Natural killer cell treated with Interleukin-12 subunit alpha and Interleukin-12 subunit beta and Interleukin-15 and Interleukin-18, amount 100 ng/mL, for 72 hours (primary cell): ENCODE measurements at regions not wholly inside any gene's neighbourhood (a gene's known extent, or its start where the extent isn't known, plus 50 kb on each side); places are given as distances from the start of the nearest gene placed in this dataset.

ENCODE experiments used
- ATAC-seq, 2 donors: fragments of 150-1000 bp; cut with Tn5 transposase in 1 of 2; sonication (Bioruptor Pico), chemical (Tn5 transposase) in 1 of 2; 2 replicates each; pipeline ENCODE4 v1.10.0; 2021
- DNase-seq: peaks from one replicate; pipeline ENCODE4 v3.0.0; 2022; ENCODE audit warnings: low spot score
- H3K27ac Mint-ChIP-seq, 2 donors: 1 replicate in 1 of 2; 2 replicates in 1 of 2; pipeline ENCODE4 v1.8.0; 2022; ENCODE audit warnings: mixed read lengths in 2 of 2, mild to moderate bottlenecking in 1 of 2, moderate library complexity in 1 of 2
- H3K27me3 Mint-ChIP-seq, 2 donors: 1 replicate in 1 of 2; 2 replicates in 1 of 2; pipeline ENCODE4 v1.8.0; 2022; ENCODE audit warnings: mixed read lengths in 2 of 2
- H3K36me3 Mint-ChIP-seq: one replicate; pipeline ENCODE4 v1.8.0; 2022; ENCODE audit warnings: mixed read lengths
- H3K4me1 Mint-ChIP-seq, 2 donors: 1 replicate in 1 of 2; 2 replicates in 1 of 2; pipeline ENCODE4 v1.8.0; 2022; ENCODE audit warnings: low read depth in 2 of 2, mixed read lengths in 2 of 2, mild to moderate bottlenecking in 1 of 2
- H3K4me3 Mint-ChIP-seq: one replicate; pipeline ENCODE4 v1.8.0; 2022; ENCODE audit warnings: mixed read lengths
- H3K9me3 Mint-ChIP-seq: 2 replicates; pipeline ENCODE4 v1.8.0; 2022; ENCODE audit warnings: mixed read lengths

DNA sequence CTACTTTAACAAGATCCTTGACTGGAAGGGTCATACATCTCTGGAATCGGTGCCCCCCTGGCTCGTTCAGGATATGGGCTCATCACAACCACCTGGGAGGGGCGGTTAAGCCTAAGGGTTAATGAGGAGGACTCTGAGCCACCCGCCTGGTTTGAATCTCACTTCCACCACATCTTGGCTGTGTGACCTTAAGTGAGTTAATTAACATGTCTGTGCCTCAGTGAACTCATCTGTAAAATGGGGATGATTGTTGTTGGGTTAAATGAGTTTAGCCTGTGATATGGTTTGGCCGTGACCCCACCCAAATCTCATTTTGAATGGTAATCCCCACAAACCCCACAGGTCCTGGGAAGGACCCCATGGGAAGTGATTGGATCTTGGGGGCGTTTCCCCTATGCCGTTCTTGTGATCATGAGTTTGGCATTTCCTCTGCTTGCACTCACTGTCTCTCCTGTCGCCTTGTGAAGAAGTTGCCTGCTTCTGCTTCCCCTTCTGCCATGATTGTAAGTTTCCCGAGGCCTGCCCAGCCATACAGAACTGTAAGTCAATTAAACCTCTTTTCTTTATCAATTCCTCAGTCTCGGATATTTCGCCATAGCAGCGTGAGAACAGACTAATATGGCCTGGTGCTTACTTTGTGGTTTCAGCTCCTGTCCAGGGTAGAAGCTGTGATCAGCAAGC lies 214.0 kb upstream of the CIBAR2 start:
- ATAC-seq: no peak
- H3K4me1 Mint-ChIP-seq: peaks cover 0 to 7% of the 10 kb centered on the region in 2 donors
- H3K36me3 Mint-ChIP-seq: no peaks in the 10 kb centered on the region
- peaks cover 9 to 20% of the 10 kb centered on the region in 2 donors for H3K27me3 Mint-ChIP-seq
- DNase-seq: no peak
- H3K27ac Mint-ChIP-seq: no peak overlapping the region
- H3K9me3 Mint-ChIP-seq: no peaks in the 10 kb centered on the region
- H3K4me3 Mint-ChIP-seq: no peak overlapping the region

DNA sequence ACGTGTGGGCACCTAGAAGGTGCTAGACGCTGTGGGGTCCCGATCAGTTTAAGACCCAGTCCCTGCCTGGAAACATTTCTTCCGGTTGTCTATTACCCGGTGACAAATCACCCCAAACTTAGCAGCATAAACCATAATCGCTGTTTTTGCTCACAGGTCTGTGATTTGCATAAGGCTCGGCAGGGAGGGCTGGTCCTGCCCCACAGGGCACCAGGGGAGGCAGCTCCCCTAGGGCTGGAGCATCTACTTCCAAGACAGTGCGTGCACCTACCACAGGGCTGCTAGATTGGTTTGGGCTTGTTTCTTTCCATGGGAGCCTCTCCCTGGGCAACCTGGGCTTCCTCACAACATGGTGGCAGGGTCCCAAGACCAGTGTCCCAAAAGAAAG lies 214.5 kb upstream of the CIBAR2 start:
- ATAC-seq (no peak), DNase-seq (no peak)
- Mint-ChIP-seq H3K36me3 (no peaks in the 10 kb centered on the region), H3K4me3 (no peak overlapping the region), H3K27me3 (peaks cover 9 to 20% of the 10 kb centered on the region in 2 donors), H3K4me1 (peaks cover 0 to 7% of the 10 kb centered on the region in 2 donors), H3K9me3 (no peaks in the 10 kb centered on the region), H3K27ac (no peak overlapping the region)

DNA sequence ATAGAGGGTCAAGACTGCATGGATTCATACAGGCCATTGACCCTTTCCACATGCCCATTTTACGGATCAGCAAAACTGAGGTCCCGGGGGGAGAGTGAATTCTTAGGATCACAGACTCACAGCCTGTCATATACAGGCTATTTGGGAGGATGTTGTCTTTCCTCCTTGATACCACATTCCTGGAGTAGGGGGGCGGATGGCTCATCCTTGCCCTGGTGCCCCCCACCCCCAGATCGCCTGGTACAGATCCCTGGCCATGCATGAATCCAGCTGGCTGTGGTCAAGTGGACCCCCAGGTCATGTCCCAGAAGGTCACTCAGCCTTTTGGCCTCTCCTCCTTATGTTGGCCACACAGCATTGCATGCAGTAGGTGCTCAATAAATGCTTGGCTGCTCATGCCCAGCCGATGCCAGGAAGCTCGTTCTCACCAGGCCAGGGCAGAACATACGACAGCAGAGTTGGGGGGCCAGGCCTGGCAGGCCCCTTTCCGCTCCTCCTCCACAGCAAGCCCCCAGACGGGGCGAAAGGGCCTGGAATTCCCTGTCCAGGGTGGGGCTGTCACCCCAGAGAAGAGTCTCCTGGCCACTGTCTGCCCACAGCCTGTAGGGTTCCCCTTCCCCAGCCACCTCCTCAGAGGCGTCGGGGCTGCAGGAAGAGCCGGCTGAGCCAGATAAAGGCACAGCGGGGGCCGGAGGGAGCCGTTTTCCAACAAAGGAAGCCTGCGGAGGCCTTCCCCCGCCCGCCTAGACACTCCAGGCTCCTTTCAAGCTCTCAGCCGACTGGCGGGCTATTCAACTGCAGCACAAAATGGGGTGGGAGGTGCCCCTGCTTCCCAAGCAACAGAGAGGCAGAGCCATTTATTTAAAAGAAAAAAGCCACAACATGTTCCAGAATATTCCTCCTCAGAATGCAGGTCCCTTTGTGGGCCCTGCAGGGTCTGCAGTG lies 215.7 kb upstream of the CIBAR2 start:
- peaks cover 9 to 25% of the 10 kb centered on the region in 2 donors for H3K27me3 Mint-ChIP-seq
- ATAC-seq (no peak), DNase-seq (no peak)
- no peak overlapping the region for H3K4me3 Mint-ChIP-seq
- no peaks in the 10 kb centered on the region for H3K9me3 Mint-ChIP-seq
- H3K36me3 Mint-ChIP-seq: no peaks in the 10 kb centered on the region
- no peak overlapping the region for H3K27ac Mint-ChIP-seq
- peaks cover 0 to 7% of the 10 kb centered on the region in 2 donors for H3K4me1 Mint-ChIP-seq

DNA sequence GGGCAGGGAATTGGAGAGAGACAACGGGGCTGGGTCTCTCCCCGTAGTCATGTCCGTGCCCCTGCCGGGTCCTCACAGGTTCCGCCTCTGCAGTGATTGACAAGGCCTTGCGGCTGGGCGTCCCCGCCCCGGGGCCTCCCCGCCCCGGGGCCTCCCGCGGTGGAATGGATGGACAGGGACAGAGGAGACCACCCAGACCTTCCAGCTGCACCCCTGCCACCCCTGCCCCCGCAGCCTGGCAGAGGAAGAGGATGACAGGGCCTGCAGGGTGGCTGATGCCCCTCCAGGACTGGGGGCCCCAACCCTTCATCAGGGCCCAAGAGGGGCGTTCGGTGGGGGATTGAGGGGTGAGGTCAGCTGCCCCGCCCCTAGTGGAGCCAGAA lies 216.4 kb upstream of the CIBAR2 start:
- Mint-ChIP-seq H3K9me3 (no peaks in the 10 kb centered on the region), H3K4me1 (peaks cover 0 to 7% of the 10 kb centered on the region in 2 donors), H3K36me3 (no peaks in the 10 kb centered on the region), H3K27me3 (peaks cover 9 to 25% of the 10 kb centered on the region in 2 donors), H3K27ac (no peak overlapping the region), H3K4me3 (no peak overlapping the region)
- DNase-seq (no peak), ATAC-seq (no peak)

DNA sequence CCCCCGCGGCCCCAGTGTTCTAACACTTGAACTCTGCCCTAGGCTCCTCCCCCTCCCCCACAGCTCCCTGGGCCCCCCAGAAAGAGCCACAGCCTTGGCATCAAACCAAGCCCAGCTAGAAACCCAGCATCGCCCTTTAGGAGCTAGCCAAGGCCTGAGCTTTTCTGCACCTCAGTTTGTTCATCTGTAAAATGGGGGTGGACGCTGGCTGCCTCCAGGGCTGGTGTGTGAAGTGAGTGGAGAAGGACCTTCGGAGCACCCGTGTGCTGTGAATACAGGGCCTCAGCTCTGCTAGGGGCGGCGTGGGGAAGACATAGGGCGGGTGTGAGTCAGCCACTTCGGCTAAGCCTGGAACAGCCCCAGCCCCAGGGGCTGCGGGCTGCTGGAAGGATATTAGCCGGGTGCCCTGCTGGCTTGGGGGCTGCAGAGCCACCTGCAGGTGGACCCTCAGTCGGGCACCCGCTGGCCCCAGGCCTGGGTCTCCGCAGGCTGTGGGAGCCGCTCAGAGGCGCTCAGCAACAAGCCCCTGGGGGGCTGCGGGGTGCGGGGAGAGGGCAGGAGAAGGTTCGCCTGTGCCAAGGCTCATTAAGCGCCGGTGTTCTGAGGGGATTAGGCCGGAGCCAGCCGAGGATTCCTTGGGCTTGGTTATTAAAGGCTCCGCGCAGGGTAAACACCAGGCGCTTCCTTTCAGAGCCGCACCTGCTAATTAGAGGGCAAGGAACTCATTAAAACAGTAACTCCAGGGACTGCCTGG lies 217.0 kb upstream of the CIBAR2 start:
- Mint-ChIP-seq H3K27me3 (peaks cover 14 to 25% of the 10 kb centered on the region in 2 donors), H3K9me3 (no peaks in the 10 kb centered on the region), H3K36me3 (no peaks in the 10 kb centered on the region), H3K4me3 (no peak overlapping the region), H3K4me1 (peaks cover 0 to 7% of the 10 kb centered on the region in 2 donors), H3K27ac (no peak overlapping the region)
- no peak for DNase-seq
- ATAC-seq: no peak

GRCh38 chr16:85330006-85330693 lies 217.9 kb upstream of the CIBAR2 start:
- peaks cover 15 to 25% of the 10 kb centered on the region in 2 donors for H3K27me3 Mint-ChIP-seq
- H3K27ac Mint-ChIP-seq: no peak overlapping the region
- no peaks in the 10 kb centered on the region for H3K9me3 Mint-ChIP-seq
- no peaks in the 10 kb centered on the region for H3K36me3 Mint-ChIP-seq
- H3K4me3 Mint-ChIP-seq: no peak overlapping the region
- ATAC-seq: no peak
- no peak for DNase-seq
- H3K4me1 Mint-ChIP-seq: peaks cover 0 to 7% of the 10 kb centered on the region in 2 donors

GRCh38 chr16:85330694-85331188 lies 218.5 kb upstream of the CIBAR2 start:
- Mint-ChIP-seq H3K9me3 (no peaks in the 10 kb centered on the region), H3K4me1 (peaks cover 0 to 7% of the 10 kb centered on the region in 2 donors), H3K27ac (no peak overlapping the region), H3K27me3 (peaks cover 15 to 29% of the 10 kb centered on the region in 2 donors), H3K4me3 (no peak overlapping the region), H3K36me3 (no peaks in the 10 kb centered on the region)
- ATAC-seq: no peak
- DNase-seq: no peak

- H3K27me3 Mint-ChIP-seq: peaks cover 15 to 28% of the 10 kb centered on the region in 2 donors
- H3K4me3 Mint-ChIP-seq: no peak overlapping the region
- DNase-seq (no peak), ATAC-seq (no peak)
- no peaks in the 10 kb centered on the region for H3K9me3 Mint-ChIP-seq
- no peaks in the 10 kb centered on the region for H3K36me3 Mint-ChIP-seq
- no peak overlapping the region for H3K27ac Mint-ChIP-seq
- H3K4me1 Mint-ChIP-seq: peaks cover 0 to 3% of the 10 kb centered on the region in 2 donors
Observed at GRCh38 chr16:85331688-85332087, 219.4 kb upstream of the CIBAR2 start.

DNA sequence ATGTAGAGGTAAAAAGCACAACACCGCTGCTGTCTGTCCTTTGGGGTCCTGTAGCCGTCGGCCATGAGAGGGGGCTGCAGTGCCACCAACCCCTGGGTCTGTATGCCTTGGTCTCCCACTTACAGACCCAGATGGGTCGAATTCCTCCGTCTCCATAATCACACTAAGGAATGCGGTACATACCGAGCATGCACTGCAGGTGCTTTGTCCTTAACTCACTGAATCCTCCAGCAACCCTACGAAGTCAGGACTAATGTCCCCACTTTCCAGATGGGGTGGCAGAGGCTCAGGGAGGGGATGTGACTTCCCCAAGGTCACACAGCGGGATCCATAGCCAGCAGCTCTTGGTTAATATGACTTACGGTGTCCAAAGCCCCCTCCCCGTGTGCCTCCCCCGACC lies 219.9 kb upstream of the CIBAR2 start:
- no peaks in the 10 kb centered on the region for H3K9me3 Mint-ChIP-seq

GRCh38 chr16:85333337-85333736 lies 221.1 kb upstream of the CIBAR2 start:
- peaks cover 15 to 21% of the 10 kb centered on the region in 2 donors for H3K27me3 Mint-ChIP-seq
- peaks cover 0 to 3% of the 10 kb centered on the region in 2 donors for H3K4me1 Mint-ChIP-seq
- no peak for ATAC-seq
- H3K27ac Mint-ChIP-seq: no peak overlapping the region
- DNase-seq: no peak
- no peaks in the 10 kb centered on the region for H3K9me3 Mint-ChIP-seq
- H3K4me3 Mint-ChIP-seq: no peak overlapping the region
- H3K36me3 Mint-ChIP-seq: no peaks in the 10 kb centered on the region

More for the DNA sequence above, 219.9 kb upstream of the CIBAR2 start:
- Mint-ChIP-seq H3K27me3 (peaks cover 15 to 27% of the 10 kb centered on the region in 2 donors), H3K4me1 (peaks cover 0 to 3% of the 10 kb centered on the region in 2 donors), H3K27ac (no peak overlapping the region), H3K36me3 (no peaks in the 10 kb centered on the region), H3K4me3 (no peak overlapping the region)
- ATAC-seq: no peak
- DNase-seq: no peak

GRCh38 chr16:85333744-85334640 lies 221.7 kb upstream of the CIBAR2 start:
- DNase-seq: no peak
- peaks cover 0 to 3% of the 10 kb centered on the region in 2 donors for H3K4me1 Mint-ChIP-seq
- H3K4me3 Mint-ChIP-seq: no peak overlapping the region
- H3K36me3 Mint-ChIP-seq: no peaks in the 10 kb centered on the region
- peaks cover 16 to 21% of the 10 kb centered on the region in 2 donors for H3K27me3 Mint-ChIP-seq
- ATAC-seq: no peak
- no peak overlapping the region for H3K27ac Mint-ChIP-seq
- no peaks in the 10 kb centered on the region for H3K9me3 Mint-ChIP-seq
